HG03280 (cell line): ENCODE measurements at regions not wholly inside any gene's neighbourhood (a gene's known extent, or its start where the extent isn't known, plus 50 kb on each side); places are given as distances from the start of the nearest gene placed in this dataset.

Experiments
- ATAC-seq: cut with Tn5 transposase; IDR thresholded peaks from one replicate; pipeline ENCODE4 v1.9.1; 2021; ENCODE audit warnings: mild to moderate bottlenecking, moderate library complexity; ENCODE audit not compliant: unreplicated experiment

DNA sequence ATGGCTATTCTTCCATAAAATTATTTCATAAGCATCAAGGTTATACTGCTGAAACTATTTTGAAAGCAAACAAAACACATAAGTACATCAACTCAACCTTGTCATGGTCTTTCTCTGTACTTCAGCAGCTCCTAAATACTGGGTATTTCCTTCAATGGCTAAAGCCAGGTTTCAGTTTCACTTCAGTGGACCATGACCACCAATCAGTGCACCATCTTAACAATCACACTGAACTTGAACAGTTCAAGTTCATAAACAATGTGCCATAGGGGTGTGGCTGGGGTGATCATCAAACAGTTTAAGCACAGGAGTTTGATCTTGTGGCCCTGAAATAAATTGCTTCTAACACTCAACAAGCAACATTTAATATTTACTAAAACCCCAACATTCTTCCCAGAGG, 124.1 kb upstream of the FIGN start:
- ATAC-seq: no peak

DNA sequence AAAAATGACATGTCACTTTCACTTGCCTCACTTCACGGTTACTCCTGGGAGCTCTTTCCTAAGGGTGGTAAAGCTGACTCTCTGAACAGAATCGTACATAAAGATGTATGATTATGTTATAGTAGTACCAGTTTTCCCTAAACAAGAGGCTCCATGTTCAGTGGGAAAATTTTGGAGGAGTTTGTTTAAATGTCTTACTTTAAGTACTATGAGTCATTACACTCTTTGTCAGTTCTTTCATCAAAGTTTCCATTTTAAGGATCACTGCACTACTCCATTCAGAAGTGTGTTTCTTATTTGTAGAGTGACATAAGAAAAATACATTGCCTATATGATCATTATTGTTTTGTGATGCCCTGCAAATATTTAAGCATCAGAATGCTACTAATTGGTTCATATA, 121.1 kb upstream of the FIGN start:
- no peak for ATAC-seq

DNA sequence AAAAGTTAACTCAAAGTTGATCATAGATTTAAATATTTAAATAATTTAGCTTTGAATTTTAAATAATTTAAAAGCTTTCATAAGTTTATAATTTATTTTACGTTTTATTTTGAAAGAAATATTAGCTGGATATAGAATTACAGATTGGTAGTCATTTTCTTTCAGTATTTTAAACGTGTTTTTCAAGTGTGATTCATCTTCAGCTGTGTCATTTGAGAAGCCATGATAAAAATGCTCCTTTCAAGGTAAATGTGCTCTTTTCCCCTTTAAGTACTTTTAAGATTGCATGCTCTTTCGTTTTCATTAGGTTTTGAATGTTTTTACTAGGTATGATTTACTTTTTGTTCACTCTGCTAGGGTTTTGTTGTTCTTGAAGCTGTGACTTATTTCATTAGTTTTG, 116.8 kb upstream of the FIGN start:
- ATAC-seq: no peak

DNA sequence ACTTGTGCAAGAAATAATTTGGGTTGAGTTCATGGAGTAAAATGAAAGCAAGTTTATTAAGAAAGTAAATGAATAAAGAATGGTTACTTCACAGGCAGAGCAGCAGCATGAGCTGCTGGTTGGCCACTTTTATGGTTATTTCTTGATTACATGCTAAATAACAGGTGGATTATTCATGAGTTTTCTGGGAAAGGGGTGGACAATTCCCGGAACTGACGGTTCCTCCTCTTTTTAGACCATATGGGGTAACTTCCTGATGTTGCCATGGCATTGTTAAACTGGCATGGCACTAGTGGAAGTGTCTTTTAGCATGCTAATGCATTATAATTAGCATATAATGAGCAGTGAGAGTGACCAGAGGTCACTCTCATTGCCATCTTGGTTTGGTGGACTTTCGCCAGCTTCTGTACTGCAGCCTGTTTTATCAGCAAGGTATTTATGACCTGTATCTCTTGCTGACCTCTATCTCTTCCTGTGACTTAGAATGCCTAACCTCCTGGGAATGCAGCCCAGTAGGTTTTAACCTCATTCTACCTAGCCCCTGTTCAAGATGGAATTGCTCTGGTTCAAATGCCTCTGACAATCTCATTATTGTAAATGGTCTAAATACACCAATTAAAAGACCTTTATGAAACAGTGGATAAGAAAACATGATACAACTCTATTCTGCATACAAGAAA, 114.1 kb upstream of the FIGN start:
- no peak for ATAC-seq

DNA sequence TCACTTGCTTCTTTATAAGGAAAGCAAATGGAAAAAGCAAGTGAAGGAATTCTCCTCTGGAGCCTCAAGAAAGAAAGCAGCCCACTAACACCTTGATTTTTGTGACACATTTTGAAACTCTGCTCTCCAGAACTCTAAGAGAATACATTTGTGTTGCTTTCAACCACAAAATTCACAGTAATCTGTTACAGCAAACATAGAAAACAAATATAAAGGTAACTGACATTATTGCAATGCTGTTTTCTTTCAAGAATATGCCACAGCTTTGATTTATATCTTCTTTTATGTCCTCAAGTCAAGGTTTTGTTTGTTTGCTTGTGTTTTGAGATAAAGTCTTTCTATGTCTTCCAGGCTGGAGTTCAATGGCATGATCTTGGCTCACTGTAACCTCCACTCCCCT, 103.1 kb upstream of the FIGN start:
- no peak for ATAC-seq

DNA sequence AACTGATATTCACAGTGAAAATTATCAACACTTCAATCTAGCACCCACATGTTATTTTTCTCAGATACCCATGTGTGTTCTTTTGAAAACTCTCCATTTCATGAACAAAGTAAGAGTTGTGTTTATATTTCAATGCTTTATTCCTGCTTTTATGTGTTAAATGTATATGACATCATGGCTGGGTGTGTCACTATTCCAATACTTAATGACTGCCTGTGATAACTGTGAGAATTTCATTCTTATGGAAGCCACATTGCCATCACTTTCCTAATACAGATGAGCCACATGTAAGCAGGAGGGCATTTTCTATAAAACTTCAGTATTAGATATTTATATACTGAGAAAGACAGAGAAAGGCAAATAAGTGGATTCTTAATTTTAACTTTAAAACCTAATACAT, 100.4 kb upstream of the FIGN start:
- no peak for ATAC-seq

DNA sequence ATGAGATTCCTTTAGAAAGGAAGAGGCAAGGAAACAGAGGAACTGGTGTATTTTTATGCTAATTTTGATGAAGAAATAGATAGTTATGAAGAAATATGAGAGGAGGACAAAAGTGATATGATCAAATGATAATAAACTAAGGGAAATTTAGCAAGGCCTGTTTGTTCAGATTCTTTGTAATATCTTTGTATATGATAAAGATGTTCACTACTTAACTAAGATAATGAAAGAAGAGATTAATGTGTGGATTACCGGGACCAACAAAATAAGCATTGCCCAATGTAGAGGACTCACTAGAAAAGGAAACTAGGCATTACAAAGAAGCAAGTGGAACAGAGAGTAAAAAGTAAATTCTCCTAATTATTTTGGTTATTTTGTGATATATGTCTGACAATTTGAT, 99.0 kb upstream of the FIGN start:
- no peak for ATAC-seq

DNA sequence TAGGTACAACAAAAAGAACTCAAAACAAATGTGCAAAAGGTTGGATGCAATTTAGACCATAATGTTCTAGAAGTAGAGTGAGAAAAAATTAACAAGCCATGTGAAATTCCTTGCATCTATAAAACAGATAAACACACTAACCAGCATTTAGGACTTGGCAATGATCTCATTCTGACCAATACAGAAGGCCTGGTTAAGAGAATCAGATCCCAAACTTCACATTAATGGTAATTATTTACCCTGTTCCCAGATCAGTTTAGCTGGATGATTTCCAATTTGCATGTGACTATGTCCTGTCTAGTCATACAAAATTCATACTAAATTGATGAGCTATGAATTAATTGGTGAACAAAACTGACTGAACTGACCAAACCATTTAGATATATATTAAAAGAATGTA, 98.4 kb upstream of the FIGN start:
- no peak for ATAC-seq

DNA sequence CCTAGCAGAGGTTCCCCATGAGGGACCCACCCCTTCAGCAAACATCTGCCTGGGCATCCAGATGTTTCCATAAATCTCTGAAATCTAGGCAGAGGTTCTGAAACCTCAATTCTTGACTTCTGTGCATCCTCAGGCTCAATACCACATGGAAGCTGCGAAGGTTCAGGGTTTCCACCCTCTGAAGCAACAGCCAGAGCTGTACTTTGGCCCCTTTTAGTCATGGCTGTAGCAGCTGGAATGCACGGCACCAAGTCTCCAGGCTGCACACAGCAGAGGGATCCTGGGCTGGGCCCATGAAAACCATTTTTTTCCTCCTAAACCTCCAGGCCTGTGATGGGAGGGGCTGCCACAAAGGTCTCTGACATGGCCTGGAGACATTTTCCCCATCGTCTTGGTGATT, 93.0 kb upstream of the FIGN start:
- ATAC-seq: no peak

DNA sequence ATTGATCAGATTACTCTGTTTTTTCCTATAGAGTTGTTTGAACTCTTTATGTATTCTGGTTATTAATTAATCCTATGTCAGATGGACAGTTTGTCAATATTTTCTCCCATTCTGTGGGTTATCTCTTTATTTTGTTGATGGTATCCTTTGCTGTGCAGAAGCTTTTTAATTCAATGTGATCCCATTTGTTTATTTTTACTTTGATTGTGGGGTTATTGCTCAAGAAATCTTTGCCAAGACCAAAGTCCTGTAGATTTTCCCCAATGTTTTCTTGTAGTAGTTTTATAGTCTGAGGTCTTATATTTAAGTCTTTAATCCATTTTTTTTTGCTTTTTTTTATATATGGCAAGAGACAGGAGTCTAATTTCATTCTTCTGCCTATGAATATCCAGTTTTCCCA, 86.2 kb upstream of the FIGN start:
- no peak for ATAC-seq

DNA sequence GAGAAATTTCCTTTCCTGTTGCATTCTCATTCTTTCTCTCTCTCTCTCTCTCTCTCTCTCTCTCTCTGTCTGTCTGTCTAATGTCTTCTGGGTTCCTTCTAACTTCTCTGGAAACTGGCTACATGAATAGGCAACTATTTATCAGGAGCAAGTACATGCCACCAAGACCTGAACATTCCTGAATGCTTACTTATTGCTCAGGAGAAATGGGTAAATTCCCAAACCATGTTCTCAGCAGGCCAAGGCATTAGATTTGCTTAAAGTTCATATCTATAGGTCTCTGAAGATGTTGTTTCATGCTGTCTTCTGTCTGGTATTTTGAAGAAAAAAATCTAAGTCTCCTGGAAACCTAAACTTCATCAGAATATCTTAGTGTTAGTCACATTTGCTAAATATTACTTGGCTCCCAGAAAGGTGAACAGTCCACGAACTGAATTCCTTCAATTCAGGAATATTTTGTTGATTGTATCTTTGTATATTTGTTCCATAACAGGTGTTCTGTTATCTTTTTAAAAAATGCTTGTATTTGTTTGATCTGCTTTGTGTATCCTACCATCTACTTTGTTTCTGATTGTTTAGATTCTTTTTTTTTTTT, 77.2 kb upstream of the FIGN start:
- no peak for ATAC-seq

DNA sequence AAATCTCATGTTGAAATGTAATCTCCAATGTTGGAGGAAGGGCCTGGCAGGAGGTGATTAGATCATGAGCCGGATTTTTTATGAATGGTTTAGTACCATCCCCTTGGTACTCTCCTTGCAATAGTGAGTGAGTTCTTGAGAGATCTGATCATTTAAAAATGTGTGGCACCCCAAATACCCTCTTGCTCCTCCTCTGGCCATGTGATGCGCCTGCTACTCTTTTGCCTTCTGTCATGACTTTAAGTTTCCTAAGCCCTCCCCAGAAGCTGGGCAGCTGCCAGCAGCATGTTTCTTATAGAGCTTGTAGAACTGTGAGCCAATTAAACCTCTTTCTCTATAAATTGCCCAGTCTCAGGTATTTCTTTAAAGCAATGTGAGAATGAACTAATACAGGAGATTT, 72.6 kb upstream of the FIGN start:
- ATAC-seq: no peak

DNA sequence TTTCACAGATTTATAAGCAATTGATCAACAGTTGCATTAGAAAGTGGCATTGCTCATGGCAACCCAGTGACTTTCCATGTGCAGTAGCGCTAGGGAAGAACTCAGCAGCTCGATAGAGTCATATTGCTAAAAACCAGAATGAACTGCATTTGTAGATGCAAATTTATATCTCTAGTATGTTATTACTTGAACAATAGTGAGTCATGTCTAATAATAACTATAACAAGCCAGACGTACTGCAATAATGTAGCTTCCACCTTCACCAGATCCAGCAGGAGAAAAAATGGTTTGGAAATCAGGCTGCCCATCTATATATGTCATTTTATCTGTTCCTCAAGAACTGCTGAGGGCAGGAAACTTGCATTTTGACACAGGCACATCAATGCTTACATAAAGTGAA, 66.5 kb upstream of the FIGN start:
- ATAC-seq: no peak

DNA sequence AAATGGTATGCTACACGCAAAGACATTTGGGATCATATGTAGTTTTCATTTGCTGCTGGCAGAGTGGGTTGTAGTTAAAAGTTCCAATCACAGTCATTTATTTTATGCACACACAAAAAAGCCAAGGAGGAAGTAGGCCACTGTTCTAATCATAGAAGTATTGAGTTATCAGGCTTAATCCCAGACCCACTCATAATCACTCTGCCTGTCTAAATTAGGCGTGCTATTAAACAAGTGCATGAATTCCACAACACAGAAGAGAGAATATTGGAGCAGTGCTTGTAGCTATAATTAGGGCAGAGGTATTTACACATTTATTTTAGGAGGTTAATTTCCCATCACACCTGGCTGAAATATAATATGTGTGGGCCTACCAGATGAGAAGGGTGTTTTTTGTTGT, 65.7 kb upstream of the FIGN start:
- no peak for ATAC-seq

DNA sequence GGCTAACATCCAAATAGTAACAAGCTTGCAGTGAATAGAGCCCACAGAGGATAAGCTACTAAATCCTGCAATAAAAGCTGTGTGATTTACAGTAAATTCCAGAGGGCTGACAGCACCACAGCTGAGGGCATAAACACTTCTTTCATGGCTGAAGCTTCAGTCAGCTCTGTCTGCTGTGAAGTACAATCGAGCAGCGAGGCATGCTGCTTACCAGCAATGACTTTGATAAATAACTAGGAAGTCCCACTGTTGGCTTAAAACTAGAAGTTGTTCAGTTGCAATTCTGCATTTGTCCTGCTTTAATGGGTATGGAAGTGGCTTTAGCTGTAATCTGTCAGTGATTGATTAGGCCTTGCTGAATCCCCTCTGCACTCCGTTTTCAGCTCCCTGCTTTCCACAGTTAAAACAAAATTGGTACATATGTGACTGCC, 65.2 kb upstream of the FIGN start:
- no peak for ATAC-seq

DNA sequence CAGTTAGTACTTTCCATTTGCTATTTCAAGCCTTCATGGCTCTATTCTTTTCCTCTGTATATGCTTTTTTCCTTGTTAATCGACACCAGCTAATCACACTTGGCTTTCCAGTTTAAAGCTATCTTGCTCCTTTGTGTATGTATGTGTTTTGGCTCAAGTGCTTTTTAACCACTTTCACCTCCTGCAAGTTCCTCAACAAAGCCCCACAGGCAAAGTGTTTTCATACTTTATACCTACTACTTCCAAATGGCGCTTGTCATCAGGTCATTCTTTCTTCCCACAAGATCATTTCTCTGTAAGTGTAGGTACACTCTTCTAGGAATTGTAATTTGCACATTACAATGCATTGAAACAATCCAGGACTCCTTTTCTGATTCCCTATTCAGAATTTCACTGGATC, 64.0 kb upstream of the FIGN start:
- no peak for ATAC-seq

DNA sequence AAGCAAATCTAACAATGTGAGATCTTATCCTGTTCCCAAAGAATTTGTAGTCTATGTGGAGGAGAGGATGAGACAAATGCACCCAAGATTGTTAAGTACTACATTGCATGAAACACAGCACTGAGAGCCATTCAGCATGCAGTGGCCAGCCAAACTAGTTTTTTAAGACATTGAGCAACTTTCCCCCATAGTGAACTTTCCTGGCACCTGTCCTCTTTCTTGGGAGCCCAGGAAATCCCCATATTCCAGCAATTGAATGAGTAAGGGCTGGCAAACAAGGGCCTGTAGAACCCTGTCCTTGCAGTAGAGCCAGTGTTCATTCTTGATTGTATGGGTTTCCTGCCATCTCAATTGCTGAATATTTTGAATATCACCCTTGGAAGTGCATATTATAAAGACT, 58.8 kb upstream of the FIGN start:
- no peak for ATAC-seq
